NB4 (cell line): ENCODE measurements at regions not wholly inside any gene's neighbourhood (a gene's known extent, or its start where the extent isn't known, plus 50 kb on each side); places are given as distances from the start of the nearest gene placed in this dataset.

ENCODE experiments used
- DNase-seq: peaks from one replicate; pipeline ENCODE4 v3.0.0; 2010; ENCODE audit warnings: low read depth
- H3K4me3 ChIP-seq: one replicate; pipeline ENCODE4 v1.5.1; 2011; ENCODE audit warnings: mild to moderate bottlenecking, low read depth, low read length, moderate library complexity
- MYC ChIP-seq: IDR thresholded peaks from 2 replicates; pipeline ENCODE4 v1.6.1; 2011; ENCODE audit warnings: low read depth, low read length
- POLR2A ChIP-seq: IDR thresholded peaks from 2 replicates; pipeline ENCODE4 v1.6.1; 2011; ENCODE audit warnings: mild to moderate bottlenecking; ENCODE audit not compliant: insufficient read length; ENCODE audit errors: extremely low read depth
- TF ChIP-seq, protein P1 (sequence below): IDR thresholded peaks from one replicate; pipeline ENCODE4 v1.5.1; 2012; ENCODE audit warnings: low read depth, low read length
- TF ChIP-seq, protein P2 (sequence below): IDR thresholded peaks from 2 replicates; pipeline ENCODE4 v1.6.1; 2011; ENCODE audit warnings: low read depth, low read length

GRCh38 chr12:13576935-13577500 lies 380.5 kb downstream of the EMP1 start:
- TF ChIP-seq, protein P1, sequence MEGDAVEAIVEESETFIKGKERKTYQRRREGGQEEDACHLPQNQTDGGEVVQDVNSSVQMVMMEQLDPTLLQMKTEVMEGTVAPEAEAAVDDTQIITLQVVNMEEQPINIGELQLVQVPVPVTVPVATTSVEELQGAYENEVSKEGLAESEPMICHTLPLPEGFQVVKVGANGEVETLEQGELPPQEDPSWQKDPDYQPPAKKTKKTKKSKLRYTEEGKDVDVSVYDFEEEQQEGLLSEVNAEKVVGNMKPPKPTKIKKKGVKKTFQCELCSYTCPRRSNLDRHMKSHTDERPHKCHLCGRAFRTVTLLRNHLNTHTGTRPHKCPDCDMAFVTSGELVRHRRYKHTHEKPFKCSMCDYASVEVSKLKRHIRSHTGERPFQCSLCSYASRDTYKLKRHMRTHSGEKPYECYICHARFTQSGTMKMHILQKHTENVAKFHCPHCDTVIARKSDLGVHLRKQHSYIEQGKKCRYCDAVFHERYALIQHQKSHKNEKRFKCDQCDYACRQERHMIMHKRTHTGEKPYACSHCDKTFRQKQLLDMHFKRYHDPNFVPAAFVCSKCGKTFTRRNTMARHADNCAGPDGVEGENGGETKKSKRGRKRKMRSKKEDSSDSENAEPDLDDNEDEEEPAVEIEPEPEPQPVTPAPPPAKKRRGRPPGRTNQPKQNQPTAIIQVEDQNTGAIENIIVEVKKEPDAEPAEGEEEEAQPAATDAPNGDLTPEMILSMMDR, result no peak
- TF ChIP-seq, protein P2, sequence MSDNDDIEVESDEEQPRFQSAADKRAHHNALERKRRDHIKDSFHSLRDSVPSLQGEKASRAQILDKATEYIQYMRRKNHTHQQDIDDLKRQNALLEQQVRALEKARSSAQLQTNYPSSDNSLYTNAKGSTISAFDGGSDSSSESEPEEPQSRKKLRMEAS, result no peak
- no peak for TF ChIP-seq MYC
- no peak for TF ChIP-seq POLR2A
- H3K4me3 ChIP-seq, result no peak overlapping the region
- no peak for DNase-seq

GRCh38 chr12:13573698-13574321 lies 377.3 kb downstream of the EMP1 start:
- peak; percentile 63 for DNase-seq

DNA sequence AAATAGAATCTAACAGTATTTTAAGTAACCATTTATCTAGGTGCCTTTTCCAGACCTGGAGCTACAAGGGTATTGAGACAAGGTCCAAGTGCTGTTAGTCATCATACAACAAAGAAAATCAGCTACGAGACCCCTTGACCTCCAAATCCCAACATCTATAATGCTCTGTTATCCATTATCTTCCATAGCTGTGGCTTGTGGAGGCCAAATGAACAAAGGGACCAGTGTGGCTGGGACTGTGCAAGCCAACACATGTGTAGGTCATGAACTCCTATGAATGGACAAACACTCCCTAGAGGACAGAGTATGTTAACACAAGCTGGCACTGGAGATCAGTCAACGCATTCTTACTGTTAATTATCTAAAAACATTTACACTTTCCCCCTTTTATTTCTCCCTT lies 374.5 kb downstream of the EMP1 start:
- TF ChIP-seq, protein P2, result no peak
- TF ChIP-seq POLR2A (no peak), MYC (no peak)
- TF ChIP-seq, protein P1, result no peak
- DNase-seq, result no peak
- H3K4me3 ChIP-seq, result no peak overlapping the region

More at GRCh38 chr12:13573698-13574321, 377.3 kb downstream of the EMP1 start:
- TF ChIP-seq, protein P2, result no peak
- TF ChIP-seq POLR2A, result no peak
- TF ChIP-seq MYC, result no peak
- TF ChIP-seq, protein P1, result no peak
- no peak overlapping the region for H3K4me3 ChIP-seq

DNA sequence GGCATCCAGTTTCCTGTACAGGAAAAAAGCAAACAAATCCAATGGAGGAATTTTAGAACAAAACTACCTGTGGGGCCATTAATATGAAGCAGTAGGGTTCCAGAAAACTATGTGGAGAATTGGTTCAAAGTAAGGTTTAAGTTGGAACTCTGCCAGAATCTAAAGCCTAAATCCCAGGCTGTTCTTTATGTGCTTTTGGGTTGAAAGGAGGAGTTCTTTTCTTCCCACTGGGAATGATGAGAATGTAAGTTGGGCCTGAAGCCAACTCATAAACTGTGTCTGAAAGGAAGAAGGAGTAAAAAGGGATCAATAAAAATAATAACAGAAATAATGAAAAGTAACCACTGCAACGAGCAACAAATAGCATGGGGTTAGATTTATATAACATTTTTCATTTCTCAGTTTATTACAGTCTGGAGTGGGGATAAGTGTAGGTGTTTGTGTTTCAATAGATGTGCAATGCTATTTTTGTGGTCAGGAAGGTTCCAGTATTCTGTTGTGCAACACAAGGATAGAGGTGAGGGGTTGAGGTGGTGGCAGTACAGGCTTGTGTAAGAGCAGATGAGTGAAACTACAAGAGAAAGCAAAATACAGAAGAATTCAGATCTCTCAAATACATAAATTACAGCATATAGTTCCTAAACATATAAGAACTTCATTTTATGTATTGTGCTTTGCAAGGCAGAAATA lies 373.6 kb downstream of the EMP1 start:
- TF ChIP-seq MYC (no peak), POLR2A (no peak)
- TF ChIP-seq, protein P2, result no peak
- TF ChIP-seq, protein P1, result no peak
- DNase-seq, result no peak
- no peak overlapping the region for H3K4me3 ChIP-seq

DNA sequence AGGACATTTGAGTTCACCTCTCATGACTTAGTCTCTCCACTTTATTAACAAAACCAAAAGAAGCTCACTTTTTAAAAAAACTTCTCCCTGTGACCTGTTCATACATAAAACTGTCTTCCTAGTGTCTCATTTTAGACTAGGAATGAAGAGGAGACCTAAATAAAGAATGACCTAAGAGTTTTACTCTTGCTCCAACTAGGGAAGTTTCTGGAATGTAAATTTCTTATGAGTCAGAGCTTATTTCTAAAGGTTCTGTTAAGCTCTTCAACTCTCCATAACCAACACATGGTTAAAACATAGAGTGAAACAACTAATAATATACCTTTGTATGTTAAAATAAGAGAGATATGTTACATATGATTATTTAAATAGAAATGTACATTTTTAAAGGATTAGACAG lies 369.8 kb downstream of the EMP1 start:
- no peak for DNase-seq
- TF ChIP-seq, protein P1, result no peak
- TF ChIP-seq, protein P2, result no peak
- TF ChIP-seq MYC, result no peak
- no peak for TF ChIP-seq POLR2A
- no peak overlapping the region for H3K4me3 ChIP-seq
